ENCODE measurements at regions not wholly inside any gene's neighbourhood (a gene's known extent, or its start where the extent isn't known, plus 50 kb on each side); places are given as distances from the start of the nearest gene placed in this dataset.

DNA sequence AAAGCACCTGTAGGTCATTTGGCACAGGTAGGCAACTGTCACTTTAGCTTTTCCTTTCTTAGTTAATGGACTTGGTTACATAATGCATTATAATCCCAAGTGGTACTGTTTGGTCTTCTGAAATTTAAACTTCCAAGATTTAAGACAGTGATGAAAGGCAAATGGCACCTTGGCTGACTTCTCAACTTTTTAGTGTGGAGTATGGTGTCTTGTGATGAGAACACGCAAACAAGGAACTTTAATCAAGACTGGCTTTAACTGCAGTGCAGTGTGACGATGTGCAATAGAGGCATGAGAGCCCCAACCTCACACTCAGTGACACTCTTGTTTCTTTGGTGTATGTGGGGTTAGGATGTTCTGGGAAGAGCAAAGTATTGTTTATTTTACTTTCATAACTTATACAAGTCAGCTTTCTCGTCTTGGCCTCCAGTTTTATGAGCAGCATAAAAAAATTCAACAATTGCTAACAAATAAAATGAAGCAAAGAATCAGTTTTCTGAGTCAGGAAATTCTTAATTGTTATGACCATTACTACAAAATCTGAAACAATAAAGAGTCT is 171.9 kb downstream of the MAD2L1 start:
- H3K9me3 ChIP-seq (ENCODE audit: control insufficient read depth in 2 of 2, insufficient read depth in 1 of 2, low read length in 1 of 2): no peaks in the 10 kb centered on the region
- H3K27me3 ChIP-seq (ENCODE audit: control insufficient read depth in 2 of 2, insufficient read depth in 1 of 2, low read length in 1 of 2): no peaks in the 10 kb centered on the region
- H3K36me3 ChIP-seq (ENCODE audit: control insufficient read depth in 2 of 2, insufficient read depth in 2 of 2, low read length in 1 of 2): no peaks in the 10 kb centered on the region
- no peak overlapping the region for H3K27ac ChIP-seq (ENCODE audit: low read depth in 1 of 2, low read length in 1 of 2)
- no peak for DNase-seq (ENCODE audit: low read depth in 6 of 9, low spot score in 9 of 9)
- H3K4me1 ChIP-seq (ENCODE audit: control insufficient read depth in 2 of 2, insufficient read depth in 2 of 2, low read length in 2 of 2): no peaks in the 10 kb centered on the region
- no peak overlapping the region for H3K4me3 ChIP-seq (ENCODE audit: low read length in 2 of 2)
- 90% methylated on average over 3 of the region's 3 CpGs for WGBS

DNA sequence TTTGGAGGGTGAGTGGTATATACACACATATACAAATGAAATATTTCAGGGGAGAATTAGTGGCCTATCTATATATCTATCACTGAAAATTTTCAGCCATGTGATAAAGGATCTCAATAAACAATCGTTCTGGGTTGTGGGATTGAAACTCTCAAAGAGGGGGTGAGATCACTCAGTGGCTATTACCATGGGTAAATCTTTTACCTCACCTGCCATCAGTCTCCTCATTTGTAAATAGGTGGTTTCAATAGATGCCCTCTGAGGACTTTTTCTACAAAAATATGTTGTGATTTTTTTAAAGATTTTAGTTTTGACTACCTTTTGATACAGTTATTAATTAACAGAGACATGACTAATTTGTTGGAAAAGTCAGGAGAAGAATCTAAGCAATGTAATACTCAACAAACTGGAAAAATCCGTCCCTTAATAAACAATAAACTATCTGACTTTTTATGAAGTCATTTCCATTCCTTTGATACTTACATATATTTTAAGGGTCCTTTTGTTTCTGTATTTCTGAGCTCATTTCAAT is 192.8 kb downstream of the MAD2L1 start:
- no peak overlapping the region for H3K4me3 ChIP-seq (ENCODE audit: low read length in 2 of 2)

DNA sequence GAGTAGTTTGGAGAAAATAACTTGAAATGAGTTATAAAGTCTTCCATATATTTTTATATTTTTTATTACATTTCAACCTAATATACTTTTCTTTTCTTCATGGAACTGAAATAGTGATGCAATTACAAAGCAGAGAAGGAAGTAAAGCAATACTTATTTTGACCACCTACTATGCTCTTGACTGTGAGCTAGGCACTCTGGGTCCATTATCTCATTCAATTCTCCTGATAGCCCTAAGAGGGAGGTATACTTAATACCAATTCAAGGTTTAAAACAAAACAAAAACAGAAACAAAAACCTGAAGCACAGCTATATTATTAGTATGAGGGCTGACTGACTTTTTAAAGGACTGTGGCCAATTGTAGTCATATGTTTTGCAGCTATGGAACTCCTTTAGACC is 193.5 kb downstream of the MAD2L1 start:
- Histone ChIP-seq H3K36me3 (ENCODE audit: control insufficient read depth in 2 of 2, insufficient read depth in 2 of 2, low read length in 1 of 2) (no peaks in the 10 kb centered on the region), H3K9me3 (ENCODE audit: control insufficient read depth in 2 of 2, insufficient read depth in 1 of 2, low read length in 1 of 2) (no peaks in the 10 kb centered on the region), H3K27ac (ENCODE audit: low read depth in 1 of 2, low read length in 1 of 2) (no peak overlapping the region), H3K4me3 (ENCODE audit: low read length in 2 of 2) (no peak overlapping the region), H3K27me3 (ENCODE audit: control insufficient read depth in 2 of 2, insufficient read depth in 1 of 2, low read length in 1 of 2) (no peaks in the 10 kb centered on the region), H3K4me1 (ENCODE audit: control insufficient read depth in 2 of 2, insufficient read depth in 2 of 2, low read length in 2 of 2) (no peaks in the 10 kb centered on the region)
- no peak for DNase-seq (ENCODE audit: low read depth in 6 of 9, low spot score in 9 of 9)

More for the DNA sequence above, 192.8 kb downstream of the MAD2L1 start:
- 86% methylated on average over 2 of the region's 2 CpGs for WGBS
- no peaks in the 10 kb centered on the region for H3K36me3 ChIP-seq (ENCODE audit: control insufficient read depth in 2 of 2, insufficient read depth in 2 of 2, low read length in 1 of 2)
- no peaks in the 10 kb centered on the region for H3K27me3 ChIP-seq (ENCODE audit: control insufficient read depth in 2 of 2, insufficient read depth in 1 of 2, low read length in 1 of 2)
- no peak for DNase-seq (ENCODE audit: low read depth in 6 of 9, low spot score in 9 of 9)
- H3K4me1 ChIP-seq (ENCODE audit: control insufficient read depth in 2 of 2, insufficient read depth in 2 of 2, low read length in 2 of 2): no peaks in the 10 kb centered on the region
- no peak overlapping the region for H3K27ac ChIP-seq (ENCODE audit: low read depth in 1 of 2, low read length in 1 of 2)
- no peaks in the 10 kb centered on the region for H3K9me3 ChIP-seq (ENCODE audit: control insufficient read depth in 2 of 2, insufficient read depth in 1 of 2, low read length in 1 of 2)

DNA sequence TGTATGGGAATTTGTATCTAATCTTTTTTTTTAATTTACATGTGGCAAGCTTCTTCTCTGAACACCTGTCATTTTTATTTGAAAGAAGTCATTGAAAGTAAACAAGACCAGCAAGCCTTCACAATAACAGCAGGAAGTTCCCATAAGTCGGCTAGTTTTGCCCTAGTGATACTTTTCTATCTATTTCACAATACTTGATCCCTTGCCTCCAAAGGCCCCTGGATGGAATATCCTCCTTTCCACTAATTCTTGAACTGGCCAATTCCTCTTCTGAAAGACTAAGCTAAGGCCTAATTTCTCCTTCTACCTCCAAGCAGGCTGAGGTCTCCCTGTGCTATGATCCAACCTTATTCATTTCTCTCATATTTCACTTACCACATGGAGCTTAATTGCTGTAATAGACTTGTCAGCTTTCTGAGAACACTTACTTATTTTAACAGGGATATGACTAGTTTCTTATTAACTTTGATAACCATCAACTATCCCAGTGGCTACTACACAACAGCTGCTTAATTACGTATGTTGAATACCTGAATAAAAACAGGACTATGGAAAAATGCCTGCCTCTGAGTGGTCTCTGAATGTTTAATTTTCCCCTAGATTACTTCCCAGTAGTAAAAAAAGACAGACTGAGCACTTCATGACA is 194.2 kb downstream of the MAD2L1 start:
- H3K27me3 ChIP-seq (ENCODE audit: control insufficient read depth in 2 of 2, insufficient read depth in 1 of 2, low read length in 1 of 2): no peaks in the 10 kb centered on the region
- no peaks in the 10 kb centered on the region for H3K36me3 ChIP-seq (ENCODE audit: control insufficient read depth in 2 of 2, insufficient read depth in 2 of 2, low read length in 1 of 2)
- H3K4me1 ChIP-seq (ENCODE audit: control insufficient read depth in 2 of 2, insufficient read depth in 2 of 2, low read length in 2 of 2): no peaks in the 10 kb centered on the region
- H3K9me3 ChIP-seq (ENCODE audit: control insufficient read depth in 2 of 2, insufficient read depth in 1 of 2, low read length in 1 of 2): no peaks in the 10 kb centered on the region
- WGBS: 84% methylated on average over 2 of the region's 2 CpGs
- no peak overlapping the region for H3K4me3 ChIP-seq (ENCODE audit: low read length in 2 of 2)
- no peak overlapping the region for H3K27ac ChIP-seq (ENCODE audit: low read depth in 1 of 2, low read length in 1 of 2)
- no peak for DNase-seq (ENCODE audit: low read depth in 6 of 9, low spot score in 9 of 9)

DNA sequence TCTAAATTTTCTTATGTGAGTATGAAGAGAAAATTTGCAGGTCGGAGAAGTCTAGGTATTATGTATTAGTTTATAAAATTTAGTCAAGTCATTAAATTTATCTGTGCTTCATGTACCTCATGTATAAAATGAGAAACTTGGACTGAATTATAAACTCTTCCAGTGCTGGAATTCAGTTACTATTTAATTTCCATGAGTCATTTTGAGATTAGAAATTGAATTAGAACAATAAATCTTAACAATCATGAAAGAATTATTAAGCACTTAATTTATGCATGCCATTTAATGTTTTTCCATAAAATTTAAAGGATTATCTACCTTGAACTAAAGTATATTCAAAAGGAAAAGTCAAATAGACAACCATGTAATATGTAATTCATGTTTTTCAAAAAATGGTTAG is 195.8 kb downstream of the MAD2L1 start:
- DNase-seq (ENCODE audit: low read depth in 6 of 9, low spot score in 9 of 9): no peak
- no peaks in the 10 kb centered on the region for H3K4me1 ChIP-seq (ENCODE audit: control insufficient read depth in 2 of 2, insufficient read depth in 2 of 2, low read length in 2 of 2)
- no peaks in the 10 kb centered on the region for H3K27me3 ChIP-seq (ENCODE audit: control insufficient read depth in 2 of 2, insufficient read depth in 1 of 2, low read length in 1 of 2)
- H3K36me3 ChIP-seq (ENCODE audit: control insufficient read depth in 2 of 2, insufficient read depth in 2 of 2, low read length in 1 of 2): no peaks in the 10 kb centered on the region
- no peak overlapping the region for H3K4me3 ChIP-seq (ENCODE audit: low read length in 2 of 2)
- no peak overlapping the region for H3K27ac ChIP-seq (ENCODE audit: low read depth in 1 of 2, low read length in 1 of 2)
- 93% methylated on average over 1 of the region's 1 CpG for WGBS
- no peaks in the 10 kb centered on the region for H3K9me3 ChIP-seq (ENCODE audit: control insufficient read depth in 2 of 2, insufficient read depth in 1 of 2, low read length in 1 of 2)

DNA sequence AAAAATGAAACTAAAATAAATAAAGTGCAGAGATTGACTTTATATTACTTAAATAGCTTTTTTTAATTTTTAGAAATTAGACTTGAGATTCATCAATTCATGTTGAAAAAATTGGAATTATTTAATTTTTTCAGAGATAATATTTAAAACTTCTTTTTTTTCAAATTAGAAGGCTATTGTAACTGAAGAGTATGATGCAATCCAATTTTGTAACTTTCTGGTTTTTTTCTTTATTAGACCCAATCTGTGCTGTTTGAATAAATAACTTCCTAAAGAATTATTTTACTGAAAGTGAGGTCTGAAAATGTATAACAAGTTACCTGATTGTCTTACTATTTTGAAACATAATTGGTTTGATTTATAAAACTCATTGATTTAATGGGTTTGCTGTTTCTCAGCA is 200.9 kb downstream of the MAD2L1 start:
- Histone ChIP-seq H3K27me3 (ENCODE audit: control insufficient read depth in 2 of 2, insufficient read depth in 1 of 2, low read length in 1 of 2) (no peaks in the 10 kb centered on the region), H3K9me3 (ENCODE audit: control insufficient read depth in 2 of 2, insufficient read depth in 1 of 2, low read length in 1 of 2) (no peaks in the 10 kb centered on the region), H3K4me3 (ENCODE audit: low read length in 2 of 2) (no peak overlapping the region), H3K27ac (ENCODE audit: low read depth in 1 of 2, low read length in 1 of 2) (no peak overlapping the region), H3K4me1 (ENCODE audit: control insufficient read depth in 2 of 2, insufficient read depth in 2 of 2, low read length in 2 of 2) (no peaks in the 10 kb centered on the region), H3K36me3 (ENCODE audit: control insufficient read depth in 2 of 2, insufficient read depth in 2 of 2, low read length in 1 of 2) (no peaks in the 10 kb centered on the region)
- DNase-seq (ENCODE audit: low read depth in 6 of 9, low spot score in 9 of 9): no peak

DNA sequence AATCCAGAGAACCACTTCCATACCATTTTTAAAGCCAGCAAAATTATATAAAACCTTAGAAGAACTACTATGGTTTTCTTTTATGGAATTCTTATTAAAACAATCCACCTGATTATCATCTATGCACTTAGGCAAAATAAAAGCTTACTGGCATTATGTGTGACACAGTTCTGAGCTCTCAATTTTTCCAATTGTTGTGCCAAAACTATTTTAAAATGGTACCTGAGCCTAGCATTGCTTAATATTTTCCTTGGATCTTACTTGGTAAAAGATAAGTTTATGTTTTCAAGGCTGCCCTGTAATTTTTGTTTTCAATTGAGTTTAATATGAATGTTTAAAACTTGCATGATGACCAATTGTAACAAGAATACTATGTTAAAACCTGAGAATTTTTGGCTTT is 201.3 kb downstream of the MAD2L1 start:
- no peak for DNase-seq (ENCODE audit: low read depth in 6 of 9, low spot score in 9 of 9)
- H3K27me3 ChIP-seq (ENCODE audit: control insufficient read depth in 2 of 2, insufficient read depth in 1 of 2, low read length in 1 of 2): no peaks in the 10 kb centered on the region
- no peak overlapping the region for H3K27ac ChIP-seq (ENCODE audit: low read depth in 1 of 2, low read length in 1 of 2)
- H3K36me3 ChIP-seq (ENCODE audit: control insufficient read depth in 2 of 2, insufficient read depth in 2 of 2, low read length in 1 of 2): no peaks in the 10 kb centered on the region
- H3K4me3 ChIP-seq (ENCODE audit: low read length in 2 of 2): no peak overlapping the region
- H3K4me1 ChIP-seq (ENCODE audit: control insufficient read depth in 2 of 2, insufficient read depth in 2 of 2, low read length in 2 of 2): no peaks in the 10 kb centered on the region
- H3K9me3 ChIP-seq (ENCODE audit: control insufficient read depth in 2 of 2, insufficient read depth in 1 of 2, low read length in 1 of 2): no peaks in the 10 kb centered on the region

DNA sequence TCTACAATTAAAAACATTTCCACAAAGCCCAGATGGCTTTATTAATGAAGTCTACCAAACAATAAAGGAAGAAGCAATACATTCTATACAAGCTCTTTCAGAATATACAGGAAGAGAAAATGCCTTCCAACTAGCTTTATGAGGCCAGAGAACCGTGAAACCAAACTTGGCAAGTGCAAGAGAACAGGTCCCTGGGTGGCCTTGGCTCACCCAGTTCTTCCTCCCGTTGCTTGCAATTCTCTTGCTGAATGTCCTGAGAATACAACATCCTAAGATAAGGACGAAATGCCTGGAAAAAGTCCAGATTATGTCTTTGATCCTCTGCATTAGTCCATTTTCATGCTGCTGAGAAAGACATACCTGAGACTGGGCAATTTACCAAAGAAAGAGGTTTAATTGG is 204.9 kb downstream of the MAD2L1 start:
- no peaks in the 10 kb centered on the region for H3K27me3 ChIP-seq (ENCODE audit: control insufficient read depth in 2 of 2, insufficient read depth in 1 of 2, low read length in 1 of 2)
- no peaks in the 10 kb centered on the region for H3K4me1 ChIP-seq (ENCODE audit: control insufficient read depth in 2 of 2, insufficient read depth in 2 of 2, low read length in 2 of 2)
- H3K36me3 ChIP-seq (ENCODE audit: control insufficient read depth in 2 of 2, insufficient read depth in 2 of 2, low read length in 1 of 2): no peaks in the 10 kb centered on the region
- no peak overlapping the region for H3K27ac ChIP-seq (ENCODE audit: low read depth in 1 of 2, low read length in 1 of 2)
- WGBS: 83% methylated on average over 3 of the region's 3 CpGs
- no peak for DNase-seq (ENCODE audit: low read depth in 6 of 9, low spot score in 9 of 9)
- H3K9me3 ChIP-seq (ENCODE audit: control insufficient read depth in 2 of 2, insufficient read depth in 1 of 2, low read length in 1 of 2): no peaks in the 10 kb centered on the region
- H3K4me3 ChIP-seq (ENCODE audit: low read length in 2 of 2): no peak overlapping the region

DNA sequence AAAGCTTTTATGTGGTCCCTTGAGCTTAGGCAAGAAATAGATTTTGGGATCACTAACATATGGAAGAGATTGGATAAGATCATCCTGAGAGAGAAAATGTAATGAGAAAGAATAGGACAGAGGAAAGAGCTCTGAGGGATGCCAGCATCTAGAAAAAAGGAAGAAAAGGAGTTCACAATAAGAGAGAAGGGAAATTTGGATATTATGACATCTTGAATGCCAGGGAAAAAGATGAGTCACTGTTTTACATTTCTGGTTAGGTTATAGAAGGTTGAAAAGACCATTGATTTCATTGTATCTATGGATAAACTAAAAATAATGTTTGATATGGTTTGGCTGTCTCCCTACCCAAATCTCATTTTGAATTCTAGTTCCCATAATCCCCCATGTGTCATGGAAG is 208.5 kb downstream of the MAD2L1 start:
- Histone ChIP-seq H3K27me3 (ENCODE audit: control insufficient read depth in 2 of 2, insufficient read depth in 1 of 2, low read length in 1 of 2) (no peaks in the 10 kb centered on the region), H3K4me3 (ENCODE audit: low read length in 2 of 2) (no peak overlapping the region), H3K36me3 (ENCODE audit: control insufficient read depth in 2 of 2, insufficient read depth in 2 of 2, low read length in 1 of 2) (no peaks in the 10 kb centered on the region), H3K4me1 (ENCODE audit: control insufficient read depth in 2 of 2, insufficient read depth in 2 of 2, low read length in 2 of 2) (no peaks in the 10 kb centered on the region), H3K9me3 (ENCODE audit: control insufficient read depth in 2 of 2, insufficient read depth in 1 of 2, low read length in 1 of 2) (no peaks in the 10 kb centered on the region), H3K27ac (ENCODE audit: low read depth in 1 of 2, low read length in 1 of 2) (no peak overlapping the region)
- no peak for DNase-seq (ENCODE audit: low read depth in 6 of 9, low spot score in 9 of 9)

Measured in thymus (tissue), 11 donors.